HepG2 (cell line): ENCODE measurements at regions not wholly inside any gene's neighbourhood (a gene's known extent, or its start where the extent isn't known, plus 50 kb on each side); places are given as distances from the start of the nearest gene placed in this dataset.

ENCODE experiments used
- ATAC-seq: fragments of 200-7000 bp; cut with Tn5 transposase; 3 replicates; pipeline ENCODE4 v1.9.1; 2020; ENCODE audit warnings: mild to moderate bottlenecking, moderate library complexity
- BruUV-seq: library from RNA; stranded (reverse); fragments of 400-500 nt; replicated peaks from 2 replicates; lab custom pipeline; 2021; lab: Mats Ljungman, UMichigan
- CTCF ChIA-PET: fragments of 300-600 bp; formaldehyde crosslinking; extraction: SDS; loops from one replicate; lab custom pipeline; 2021; ENCODE audit warnings: low total read pairs, inconsistent platforms, low intra/inter-chr PET ratio; lab: Yijun Ruan, JAX
- POLR2A ChIA-PET: fragments of 350-600 bp; sonication (Branson Sonifier 250); formaldehyde crosslinking; loops from one replicate; lab custom pipeline; 2020; ENCODE audit warnings: antibody characterized with exemption, inconsistent platforms; lab: Yijun Ruan, JAX
- DNase-seq: peaks from one replicate; pipeline ENCODE4 v3.0.0-alpha.2; 2015; ENCODE audit warnings: low spot score
- FAIRE-seq: peaks from 3 replicates; lab custom pipeline; 2011; peaks lifted over from hg19 to GRCh38; lab: Jason Lieb, UNC
- H2AFZ ChIP-seq: one replicate; pipeline ENCODE4 v1.6.1; 2011; ENCODE audit warnings: low read length, inconsistent platforms
- H3K27ac ChIP-seq: fragments of 300-600 bp; 3 replicates; pipeline ENCODE4 v1.8.0; 2011; ENCODE audit warnings: mixed run types, mild to moderate bottlenecking, mixed read lengths, low read length, inconsistent platforms; ENCODE audit not compliant: insufficient read depth; ENCODE audit errors: extremely low read length
- H3K27me3 ChIP-seq, 2 experiments: fragments of 200-600 bp in 1 of 2; 2 replicates in 1 of 2; 3 replicates in 1 of 2; pipeline versions ENCODE4 v1.6.0 to v1.8.0; 2011; ENCODE audit warnings: low read length in 2 of 2, mild to moderate bottlenecking in 2 of 2, moderate library complexity in 2 of 2, inconsistent platforms in 1 of 2; ENCODE audit not compliant: insufficient read depth in 2 of 2, control insufficient read depth in 1 of 2
- H3K36me3 ChIP-seq, 2 experiments: fragments of 200-600 bp in 1 of 2; replicated peaks in 1 of 2; 2 replicates in 1 of 2; 3 replicates in 1 of 2; pipeline versions ENCODE4 v1.5.1 to v1.8.0; 2011; ENCODE audit warnings: low read length in 2 of 2, inconsistent platforms in 1 of 2; ENCODE audit not compliant: insufficient read depth in 2 of 2, control insufficient read depth in 1 of 2
- H3K4me1 ChIP-seq: 2 replicates; pipeline ENCODE4 v1.5.1; 2012; ENCODE audit warnings: low read length, inconsistent platforms; ENCODE audit not compliant: insufficient read depth
- H3K4me2 ChIP-seq: 2 replicates; pipeline ENCODE4 v1.6.0; 2011; ENCODE audit warnings: low read depth, low read length, inconsistent platforms
- H3K4me3 ChIP-seq, 3 experiments: fragments of 200-600 bp in 1 of 3; sonication (generic), shearing (Covaris generic) in 1 of 3; replicated peaks in 1 of 3; 2 replicates each; pipeline ENCODE4 v1.5.1; 2011 to 2016; ENCODE audit warnings: low read length in 3 of 3, inconsistent platforms in 2 of 3, low read depth in 2 of 3, mild to moderate bottlenecking in 2 of 3, control low read depth in 1 of 3, mixed read lengths in 1 of 3; ENCODE audit not compliant: insufficient read depth in 1 of 3
- H3K79me2 ChIP-seq: one replicate; pipeline ENCODE4 v1.6.1; 2011; ENCODE audit warnings: low read length, inconsistent platforms; ENCODE audit not compliant: insufficient read depth
- H3K9ac ChIP-seq: 2 replicates; pipeline ENCODE4 v1.6.0; 2011; ENCODE audit warnings: mild to moderate bottlenecking, low read depth, low read length, inconsistent platforms; ENCODE audit not compliant: insufficient read depth
- H3K9me3 ChIP-seq: 2 replicates; pipeline ENCODE4 v1.5.1; 2012; ENCODE audit warnings: mild to moderate bottlenecking, low read length
- H4K20me1 ChIP-seq: 2 replicates; pipeline ENCODE4 v1.6.0; 2011; ENCODE audit warnings: inconsistent platforms, mild to moderate bottlenecking, low read length, moderate library complexity; ENCODE audit not compliant: insufficient read depth
- MAF1 ChIP-seq: sonication (generic); formaldehyde crosslinking; IDR thresholded peaks from 2 replicates; pipeline ENCODE4 v1.5.0; 2020; ENCODE audit warnings: missing genetic modification reagents, borderline replicate concordance
- PCBP1 ChIP-seq: fragments of 200-400 bp; formaldehyde crosslinking; IDR thresholded peaks from 2 replicates; pipeline ENCODE4 v1.6.1; 2017; ENCODE audit warnings: mild to moderate bottlenecking, low read depth, low read length, borderline replicate concordance
- SNAI1 ChIP-seq: sonication (generic); formaldehyde crosslinking; IDR thresholded peaks from 2 replicates; pipeline ENCODE4 v1.5.0; 2020; ENCODE audit warnings: mild to moderate bottlenecking, missing genetic modification reagents, borderline replicate concordance
- SP4 ChIP-seq: sonication (generic); formaldehyde crosslinking; IDR thresholded peaks from 2 replicates; pipeline ENCODE4 v1.8.1; 2023; ENCODE audit warnings: mild to moderate bottlenecking, missing genetic modification reagents
- ZFP82 ChIP-seq: sonication (generic); formaldehyde crosslinking; IDR thresholded peaks from 2 replicates; pipeline ENCODE4 v1.5.1; 2020; ENCODE audit warnings: mild to moderate bottlenecking, missing genetic modification reagents, borderline replicate concordance
- ZNF329 ChIP-seq: sonication (generic); formaldehyde crosslinking; IDR thresholded peaks from 2 replicates; pipeline ENCODE4 v1.9.0; 2021; ENCODE audit warnings: low read depth, mild to moderate bottlenecking, missing genetic modification reagents
- ZNF703 ChIP-seq: sonication (generic); formaldehyde crosslinking; IDR thresholded peaks from 2 replicates; pipeline ENCODE4 v1.5.1; 2020; ENCODE audit warnings: missing genetic modification reagents, mild to moderate bottlenecking, moderate library complexity, borderline replicate concordance
- WGBS: methylation state at CpG from one replicate; pipeline ENCODE4 v1.1.6; 2017; ENCODE audit warnings: low lambda C conversion rate; 5-methylcytosine and 5-hydroxymethylcytosine counted together
- in situ Hi-C: cut with HindIII; loops from 2 replicates; pipeline ENCODE4 v1.10.0; 2017; ENCODE audit warnings: low pct_unique_long_range_greater_than_20kb; ENCODE audit not compliant: extremely low pct_ligation_motif_present
- intact Hi-C: fragments of 100-400 bp; cut with micrococcal nuclease; formaldehyde crosslinking; loops from one replicate; pipeline ENCODE4 v1.10.0; 2022; ENCODE audit not compliant: unreplicated experiment
- TF ChIP-seq, protein P1 (sequence below): IDR thresholded peaks from 2 replicates; pipeline ENCODE4 v1.6.1; 2016; ENCODE audit warnings: low read depth, control low read depth
- TF ChIP-seq, protein P2 (sequence below): sonication (generic); formaldehyde crosslinking; IDR thresholded peaks from 2 replicates; pipeline ENCODE4 v1.4.0; 2020; ENCODE audit warnings: mild to moderate bottlenecking, missing genetic modification reagents

- Histone ChIP-seq H3K4me3 (no peak overlapping the region), H3K79me2 (no peaks in the 10 kb centered on the region), H3K9ac (no peak overlapping the region), H3K4me1 (no peaks in the 10 kb centered on the region), H3K27me3 (no peaks in the 10 kb centered on the region), H3K27ac (no peak overlapping the region), H4K20me1 (no peaks in the 10 kb centered on the region)
- intact Hi-C loops (no loop called here), in situ Hi-C loops (no loop called here)
- ATAC-seq (no peak), FAIRE-seq (no peak)
- POLR2A ChIA-PET: no interaction called here
- 33% methylated on average over 4 of the region's 4 CpGs for WGBS
- no peak for TF ChIP-seq SNAI1
- no peak for TF ChIP-seq MAF1 (CRISPR knock-in tag)
- no peak for TF ChIP-seq PCBP1
- TF ChIP-seq SP4 (CRISPR knock-in tag): no peak
- TF ChIP-seq ZNF329 (CRISPR knock-in tag): no peak
- TF ChIP-seq, protein P1, sequence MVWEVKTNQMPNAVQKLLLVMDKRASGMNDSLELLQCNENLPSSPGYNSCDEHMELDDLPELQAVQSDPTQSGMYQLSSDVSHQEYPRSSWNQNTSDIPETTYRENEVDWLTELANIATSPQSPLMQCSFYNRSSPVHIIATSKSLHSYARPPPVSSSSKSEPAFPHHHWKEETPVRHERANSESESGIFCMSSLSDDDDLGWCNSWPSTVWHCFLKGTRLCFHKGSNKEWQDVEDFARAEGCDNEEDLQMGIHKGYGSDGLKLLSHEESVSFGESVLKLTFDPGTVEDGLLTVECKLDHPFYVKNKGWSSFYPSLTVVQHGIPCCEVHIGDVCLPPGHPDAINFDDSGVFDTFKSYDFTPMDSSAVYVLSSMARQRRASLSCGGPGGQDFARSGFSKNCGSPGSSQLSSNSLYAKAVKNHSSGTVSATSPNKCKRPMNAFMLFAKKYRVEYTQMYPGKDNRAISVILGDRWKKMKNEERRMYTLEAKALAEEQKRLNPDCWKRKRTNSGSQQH (CRISPR knock-in tag): no peak
- no peak for TF ChIP-seq ZFP82
- TF ChIP-seq, protein P2, sequence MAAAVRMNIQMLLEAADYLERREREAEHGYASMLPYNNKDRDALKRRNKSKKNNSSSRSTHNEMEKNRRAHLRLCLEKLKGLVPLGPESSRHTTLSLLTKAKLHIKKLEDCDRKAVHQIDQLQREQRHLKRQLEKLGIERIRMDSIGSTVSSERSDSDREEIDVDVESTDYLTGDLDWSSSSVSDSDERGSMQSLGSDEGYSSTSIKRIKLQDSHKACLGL (CRISPR knock-in tag): no peak
- TF ChIP-seq ZNF703 (CRISPR knock-in tag): no peak
- TF ChIP-seq, all 625 proteins: peak for 0
- no peak overlapping the region for H3K4me2 ChIP-seq
- BruUV-seq: no TSS peak
- no peak for DNase-seq
- H3K36me3 ChIP-seq: no peaks in the 10 kb centered on the region
- CTCF ChIA-PET: no interaction called here
- H3K9me3 ChIP-seq: no peaks in the 10 kb centered on the region
- no peak overlapping the region for H2AFZ ChIP-seq
Observed at GRCh38 chr4:161189286-161190134, 974.3 kb downstream of the FSTL5 start.
